Esophagus muscularis mucosa (tissue), 4 donors: ENCODE measurements at regions not wholly inside any gene's neighbourhood (a gene's known extent, or its start where the extent isn't known, plus 50 kb on each side); places are given as distances from the start of the nearest gene placed in this dataset.

ENCODE experiments used
- DNase-seq: peaks from one replicate; pipeline ENCODE4 v3.0.0-alpha.2; 2017; ENCODE audit errors: extremely low spot score
- H3K27ac ChIP-seq, 4 donors: fragments of 200-600 bp; sonication (generic); replicated peaks in 1 of 4; 1 replicate in 3 of 4; 2 replicates in 1 of 4; pipeline ENCODE4 v1.5.1; 2016 to 2019; ENCODE audit warnings: mild to moderate bottlenecking in 1 of 4
- H3K27me3 ChIP-seq, 4 donors: fragments of 200-600 bp; sonication (generic); one replicate each; pipeline versions ENCODE4 v1.5.1 to v1.6.0; 2016 to 2019
- H3K36me3 ChIP-seq, 4 donors: fragments of 200-600 bp; sonication (generic); one replicate each; pipeline ENCODE4 v1.5.1; 2016 to 2019
- H3K4me1 ChIP-seq, 4 donors: fragments of 200-600 bp; sonication (generic); one replicate each; pipeline ENCODE4 v1.5.1; 2016 to 2019
- H3K4me3 ChIP-seq, 4 donors: fragments of 200-600 bp; sonication (generic); 1 replicate in 2 of 4; 2 replicates in 2 of 4; pipeline ENCODE4 v1.5.1; 2016 to 2019; ENCODE audit warnings: mild to moderate bottlenecking in 4 of 4, moderate library complexity in 1 of 4
- H3K9me3 ChIP-seq, 4 donors: fragments of 200-600 bp; sonication (generic); 1 replicate in 3 of 4; 2 replicates in 1 of 4; pipeline ENCODE4 v1.5.1; 2016 to 2019
- CTCF ChIP-seq, 3 experiments: fragments of 200-600 bp in 2 of 3; fragments of 450-650 bp in 1 of 3; sonication (generic) in 2 of 3; IDR thresholded peaks; one replicate each; pipeline ENCODE4 v1.5.1; 2017 to 2019; ENCODE audit warnings: antibody characterized with exemption in 3 of 3, mild to moderate bottlenecking in 2 of 3, moderate library complexity in 1 of 3
- EP300 ChIP-seq: sonication (generic); formaldehyde crosslinking; IDR thresholded peaks from one replicate; pipeline ENCODE4 v1.6.1; 2017; ENCODE audit warnings: antibody characterized with exemption
- POLR2A ChIP-seq: fragments of 450-650 bp; IDR thresholded peaks from one replicate; pipeline ENCODE4 v1.6.1; 2017; ENCODE audit warnings: antibody characterized with exemption, moderate library complexity, mild to moderate bottlenecking, low read depth
- POLR2AphosphoS5 ChIP-seq, 2 donors: sonication (generic); formaldehyde crosslinking; IDR thresholded peaks; one replicate each; pipeline ENCODE4 v1.6.1; 2017; ENCODE audit warnings: antibody characterized with exemption in 2 of 2
- WGBS: methylation state at CpG from one replicate; pipeline ENCODE4 v1.1.5; 2018; 5-methylcytosine and 5-hydroxymethylcytosine counted together
- intact Hi-C: fragments of 100-400 bp; cut with DNase I; formaldehyde crosslinking; loops from one replicate; pipeline ENCODE4 v1.15.1; 2023

GRCh38 chr6:129764761-129765407 is 54.9 kb upstream of the ARHGAP18 start:
- no peak for TF ChIP-seq EP300
- no peak for TF ChIP-seq POLR2A
- no peak for TF ChIP-seq CTCF (IDR thresholded peaks at IDR 0.05)
- no peak for TF ChIP-seq POLR2AphosphoS5 (IDR thresholded peaks at IDR 0.05)
- WGBS, result 90% methylated on average over 4 of the region's 4 CpGs
- no peak for DNase-seq
- no peaks in the 10 kb centered on the region for H3K9me3 ChIP-seq
- no peaks in the 10 kb centered on the region for H3K36me3 ChIP-seq
- peaks cover 0 to 34% (median 11%) of the 10 kb centered on the region in 4 donors for H3K27me3 ChIP-seq
- intact Hi-C loops, result no loop called here
- peaks cover 8 to 11% (median 10%) of the 10 kb centered on the region in 4 donors for H3K4me1 ChIP-seq
- H3K27ac ChIP-seq, result no peak overlapping the region
- no peak overlapping the region for H3K4me3 ChIP-seq

GRCh38 chr6:129759796-129760605 is 50.0 kb upstream of the ARHGAP18 start:
- no peak for TF ChIP-seq EP300
- no peak for TF ChIP-seq CTCF (IDR thresholded peaks at IDR 0.05)
- TF ChIP-seq POLR2AphosphoS5 (IDR thresholded peaks at IDR 0.05), result no peak
- DNase-seq, result no peak
- Histone ChIP-seq H3K27me3 (peaks cover 0 to 1% (median 0%) of the 10 kb centered on the region in 4 donors), H3K27ac (no peak overlapping the region), H3K4me1 (no peaks in the 10 kb centered on the region), H3K36me3 (no peaks in the 10 kb centered on the region), H3K9me3 (no peaks in the 10 kb centered on the region), H3K4me3 (no peak overlapping the region)
- intact Hi-C loops, result no loop called here
- WGBS, result 66% methylated on average over 6 of the region's 6 CpGs
